BE2C (cell line): ENCODE measurements at regions not wholly inside any gene's neighbourhood (a gene's known extent, or its start where the extent isn't known, plus 50 kb on each side); places are given as distances from the start of the nearest gene placed in this dataset.

Experiments used
- DNase-seq: peaks from one replicate; pipeline ENCODE4 v3.0.0-alpha.2; 2020
- H3K27me3 ChIP-seq: fragments of 250-450 bp; sonication (Bioruptor Pico); 2 replicates; pipeline ENCODE4 v1.5.1; 2020; ENCODE audit warnings: mild to moderate bottlenecking
- H3K36me3 ChIP-seq: fragments of 250-450 bp; sonication (Bioruptor Pico); 2 replicates; pipeline ENCODE4 v1.5.1; 2020; ENCODE audit warnings: mild to moderate bottlenecking
- H3K4me1 ChIP-seq: fragments of 250-450 bp; sonication (Bioruptor Pico); 2 replicates; pipeline ENCODE4 v1.5.1; 2020
- H3K4me3 ChIP-seq: 2 replicates; pipeline ENCODE4 v1.5.1; 2011; ENCODE audit warnings: low read depth, low read length
- H3K9me3 ChIP-seq: fragments of 250-450 bp; sonication (Bioruptor Pico); 2 replicates; pipeline ENCODE4 v1.5.1; 2020
- CTCF ChIP-seq: IDR thresholded peaks from 2 replicates; pipeline ENCODE4 v1.5.1; 2012; ENCODE audit warnings: mild to moderate bottlenecking, low read depth, low read length

- Histone ChIP-seq H3K9me3 (no peaks in the 10 kb centered on the region), H3K36me3 (no peaks in the 10 kb centered on the region), H3K27me3 (no peaks in the 10 kb centered on the region), H3K4me3 (no peak overlapping the region), H3K4me1 (no peaks in the 10 kb centered on the region)
- TF ChIP-seq CTCF = no peak
- DNase-seq = no peak
Measured at GRCh38 chr5:2430606-2431005, 320.9 kb downstream of the IRX2 start.

- no peak for DNase-seq
- no peak overlapping the region for H3K4me3 ChIP-seq
- no peaks in the 10 kb centered on the region for H3K36me3 ChIP-seq
- no peak for TF ChIP-seq CTCF
- H3K27me3 ChIP-seq = no peaks in the 10 kb centered on the region
- no peaks in the 10 kb centered on the region for H3K9me3 ChIP-seq
- H3K4me1 ChIP-seq = no peaks in the 10 kb centered on the region
Measured at GRCh38 chr5:2427983-2428382, 323.5 kb downstream of the IRX2 start.

GRCh38 chr5:2423634-2424033 is 327.8 kb downstream of the IRX2 start:
- DNase-seq = no peak
- no peak for TF ChIP-seq CTCF
- Histone ChIP-seq H3K4me1 (no peaks in the 10 kb centered on the region), H3K9me3 (no peaks in the 10 kb centered on the region), H3K4me3 (no peak overlapping the region), H3K27me3 (no peaks in the 10 kb centered on the region), H3K36me3 (no peaks in the 10 kb centered on the region)

- H3K4me3 ChIP-seq = no peak overlapping the region
- no peaks in the 10 kb centered on the region for H3K27me3 ChIP-seq
- TF ChIP-seq CTCF = no peak
Measured at GRCh38 chr5:2417301-2417700, 334.2 kb downstream of the IRX2 start.

GRCh38 chr5:2415678-2416077 is 335.8 kb downstream of the IRX2 start:
- Histone ChIP-seq H3K4me1 (no peaks in the 10 kb centered on the region), H3K27me3 (no peaks in the 10 kb centered on the region), H3K9me3 (no peaks in the 10 kb centered on the region; the same call in 1 of the 2 replicates), H3K4me3 (no peak overlapping the region), H3K36me3 (no peaks in the 10 kb centered on the region)
- no peak for TF ChIP-seq CTCF
- DNase-seq = no peak

More at GRCh38 chr5:2417301-2417700, 334.2 kb downstream of the IRX2 start:
- H3K4me1 ChIP-seq = no peaks in the 10 kb centered on the region
- no peaks in the 10 kb centered on the region; the same call in 1 of the 2 replicates for H3K9me3 ChIP-seq
- DNase-seq = no peak
- no peaks in the 10 kb centered on the region for H3K36me3 ChIP-seq

- no peak for TF ChIP-seq CTCF
Measured at GRCh38 chr5:2410451-2410850, 341.0 kb downstream of the IRX2 start.

More at GRCh38 chr5:2410451-2410850, 341.0 kb downstream of the IRX2 start:
- no peak for DNase-seq
- Histone ChIP-seq H3K4me3 (no peak overlapping the region), H3K27me3 (no peaks in the 10 kb centered on the region), H3K9me3 (no peaks in the 10 kb centered on the region; the same call in 1 of the 2 replicates), H3K36me3 (no peaks in the 10 kb centered on the region), H3K4me1 (no peaks in the 10 kb centered on the region)
